ENCODE measurements at regions not wholly inside any gene's neighbourhood (a gene's known extent, or its start where the extent isn't known, plus 50 kb on each side); places are given as distances from the start of the nearest gene placed in this dataset.

DNA sequence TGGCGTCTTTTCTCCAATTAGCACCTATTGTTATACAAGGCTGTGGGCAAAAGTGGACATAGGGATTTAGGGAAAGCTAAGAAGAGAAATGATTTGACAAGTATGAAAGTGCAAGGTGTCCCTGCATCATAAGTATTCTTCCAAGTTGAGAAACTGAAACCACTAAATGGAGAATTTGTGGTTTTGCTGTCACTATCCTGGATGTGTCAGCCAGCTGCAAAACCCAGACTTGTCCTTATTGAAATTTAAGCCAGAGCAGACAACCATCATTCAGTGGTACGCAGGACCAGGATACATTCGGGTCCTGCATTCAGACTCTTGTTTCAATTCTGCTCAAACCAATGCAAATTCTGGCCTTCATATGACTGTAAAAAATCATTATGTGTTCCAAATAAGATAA lies 384.8 kb upstream of the TGFBR2 start:
- DNase-seq (ENCODE audit: low spot score), result no peak

DNA sequence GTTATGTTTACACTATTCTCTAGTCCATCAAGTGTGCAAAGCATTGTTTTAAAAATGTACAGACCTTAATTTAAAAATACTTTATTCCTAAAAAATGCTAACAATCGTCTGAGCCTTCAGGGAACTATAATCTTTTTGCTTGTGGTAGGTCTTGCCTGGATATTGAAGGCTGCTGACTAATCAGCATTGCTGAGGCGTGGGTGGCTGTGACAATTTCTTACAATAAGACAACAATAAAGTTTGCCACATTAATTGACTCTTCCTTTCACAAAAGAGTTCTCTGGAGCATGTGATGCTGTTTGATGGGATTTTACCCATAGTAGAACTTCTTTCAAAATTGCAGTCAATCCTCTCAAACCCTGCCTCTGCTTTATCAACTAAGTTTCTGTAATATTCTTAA lies 384.0 kb upstream of the TGFBR2 start:
- no peak for DNase-seq (ENCODE audit: low spot score)

DNA sequence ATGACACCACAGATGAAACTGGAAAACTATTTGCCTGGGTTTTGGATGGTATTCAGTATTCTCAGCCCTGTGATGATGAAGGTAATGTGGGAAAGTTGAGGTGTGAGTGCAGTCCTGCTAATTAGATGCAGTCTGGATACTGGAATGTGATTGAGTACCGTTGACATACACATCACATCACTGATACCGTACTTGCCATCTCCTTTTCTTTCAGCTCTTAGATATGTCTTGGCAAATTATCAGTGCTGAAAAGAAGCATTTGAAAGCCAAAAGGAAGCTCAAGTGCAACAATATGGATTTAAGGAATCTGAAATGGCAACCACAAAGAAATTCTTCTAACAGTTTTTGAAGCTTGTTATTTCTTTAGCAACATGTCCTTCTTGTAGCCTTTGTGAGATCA lies 381.4 kb upstream of the TGFBR2 start:
- DNase-seq (ENCODE audit: low spot score), result no peak

- no peak for DNase-seq (ENCODE audit: low spot score)
These were observed 379.7 kb upstream of the TGFBR2 start for GRCh38 chr3:30226601-30227151.

GRCh38 chr3:30227571-30228301 lies 378.7 kb upstream of the TGFBR2 start:
- peak; percentile 89 for DNase-seq (ENCODE audit: low spot score)

DNA sequence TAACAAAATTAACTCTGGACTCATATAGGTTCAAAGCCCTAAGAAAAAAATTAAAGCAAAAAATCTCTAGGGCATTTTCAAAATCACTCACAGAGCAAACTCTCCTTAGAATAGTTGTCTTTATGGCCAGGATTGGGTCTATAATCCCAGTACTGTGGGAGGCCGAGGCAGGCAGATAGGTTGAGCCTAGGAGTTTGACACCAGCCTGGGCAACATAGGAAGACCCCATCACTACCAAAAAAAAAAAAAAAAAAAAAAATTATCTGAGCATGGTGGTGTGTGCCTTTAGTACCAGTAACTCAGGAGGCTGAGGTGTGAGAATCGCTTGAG lies 378.1 kb upstream of the TGFBR2 start:
- no peak for DNase-seq (ENCODE audit: low spot score)

- no peak for DNase-seq (ENCODE audit: low spot score)
These were observed 374.9 kb upstream of the TGFBR2 start for GRCh38 chr3:30231277-30232141.

GRCh38 chr3:30232142-30232541 lies 374.3 kb upstream of the TGFBR2 start:
- DNase-seq (ENCODE audit: low spot score), result no peak

- no peak for DNase-seq (ENCODE audit: low spot score)
These were observed 372.3 kb upstream of the TGFBR2 start for GRCh38 chr3:30233913-30234646.

- DNase-seq (ENCODE audit: low spot score), result no peak
These were observed 370.4 kb upstream of the TGFBR2 start for GRCh38 chr3:30236011-30236410.

DNA sequence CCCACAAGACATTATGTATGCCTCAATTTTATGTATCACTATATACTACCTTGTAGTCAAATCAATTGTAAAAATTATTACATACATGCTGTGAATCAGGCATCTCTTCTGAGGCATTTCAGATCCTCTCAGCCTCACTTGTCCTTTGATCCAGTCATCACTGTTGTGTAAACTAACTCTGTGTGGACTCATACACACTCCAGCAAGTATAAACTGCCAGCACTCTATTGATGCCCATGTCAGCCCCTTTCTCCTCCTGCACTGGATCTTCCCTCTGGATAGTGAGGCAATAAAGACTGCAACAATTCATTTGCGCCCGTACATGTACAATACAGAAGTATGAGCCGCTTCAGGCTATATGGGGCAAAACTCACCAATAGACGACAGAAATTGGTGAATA lies 364.7 kb upstream of the TGFBR2 start:
- no peak for DNase-seq (ENCODE audit: low spot score)

- no peak for DNase-seq (ENCODE audit: low spot score)
These were observed 360.4 kb upstream of the TGFBR2 start for GRCh38 chr3:30245858-30246622.

DNA sequence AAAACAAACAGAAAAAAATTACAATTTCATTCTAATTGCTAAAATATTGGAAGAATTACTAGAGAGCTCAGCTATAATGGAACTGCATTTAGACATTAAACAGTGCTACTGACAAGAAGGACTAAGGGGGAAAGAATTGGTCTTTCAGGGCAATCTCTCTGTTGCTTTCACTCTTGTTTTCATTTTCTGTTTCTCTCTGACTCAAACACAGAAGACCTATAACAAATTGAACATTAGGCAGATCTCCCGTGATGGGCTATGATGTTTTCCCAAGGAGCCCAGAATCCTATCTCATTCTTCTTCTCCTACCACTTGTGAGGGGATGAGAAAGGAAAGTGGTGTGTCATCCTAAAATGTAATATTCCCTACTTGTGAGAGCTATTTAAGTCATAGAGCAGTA lies 358.0 kb upstream of the TGFBR2 start:
- DNase-seq (ENCODE audit: low spot score), result no peak

GRCh38 chr3:30252474-30252873 lies 353.9 kb upstream of the TGFBR2 start:
- no peak for DNase-seq (ENCODE audit: low spot score)

DNA sequence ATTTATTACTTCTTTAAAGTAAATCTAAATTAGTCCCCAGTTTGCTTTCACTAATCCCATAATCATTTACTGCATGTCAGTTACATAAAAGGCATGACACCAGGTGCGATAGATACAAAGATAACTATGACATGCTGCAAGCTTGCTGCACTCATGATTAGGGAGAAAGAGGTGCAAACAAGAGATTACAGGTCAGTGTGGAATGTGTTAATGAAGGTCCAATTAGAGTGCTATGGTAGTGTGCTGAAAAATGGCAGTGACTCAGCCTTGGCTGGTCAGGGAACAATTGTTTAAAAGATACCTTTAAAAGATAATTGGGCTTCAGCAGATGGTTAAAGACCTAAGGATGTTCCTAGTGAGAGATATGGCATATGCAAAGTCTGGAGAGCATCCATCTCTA lies 352.6 kb upstream of the TGFBR2 start:
- DNase-seq (ENCODE audit: low spot score), result no peak

- DNase-seq (ENCODE audit: low spot score), result no peak
These were observed 349.9 kb upstream of the TGFBR2 start for GRCh38 chr3:30256474-30256873.

GRCh38 chr3:30258426-30259392 lies 347.7 kb upstream of the TGFBR2 start:
- no peak for DNase-seq (ENCODE audit: low spot score)

- no peak for DNase-seq (ENCODE audit: low spot score)
These were observed 346.7 kb upstream of the TGFBR2 start for GRCh38 chr3:30259730-30260129.

DNA sequence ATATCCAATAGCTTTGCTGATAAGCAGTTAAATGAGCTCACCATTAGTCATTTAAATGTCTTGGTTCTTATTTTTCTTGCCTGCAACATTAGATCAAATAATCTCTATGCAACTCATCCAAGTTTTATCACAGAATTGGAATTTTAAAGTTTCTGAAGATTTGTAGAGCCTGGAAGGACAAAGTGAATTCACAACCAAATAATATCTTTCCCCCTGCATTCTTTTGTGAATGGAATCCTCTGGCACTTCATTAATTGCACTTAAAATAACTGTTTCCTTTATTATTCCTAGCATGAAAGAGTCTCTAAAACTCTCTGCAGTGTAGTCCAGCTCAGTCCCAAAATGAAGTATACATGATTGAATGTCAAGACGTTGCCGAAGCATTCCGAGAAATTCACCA lies 345.6 kb upstream of the TGFBR2 start:
- DNase-seq (ENCODE audit: low spot score), result no peak

DNA sequence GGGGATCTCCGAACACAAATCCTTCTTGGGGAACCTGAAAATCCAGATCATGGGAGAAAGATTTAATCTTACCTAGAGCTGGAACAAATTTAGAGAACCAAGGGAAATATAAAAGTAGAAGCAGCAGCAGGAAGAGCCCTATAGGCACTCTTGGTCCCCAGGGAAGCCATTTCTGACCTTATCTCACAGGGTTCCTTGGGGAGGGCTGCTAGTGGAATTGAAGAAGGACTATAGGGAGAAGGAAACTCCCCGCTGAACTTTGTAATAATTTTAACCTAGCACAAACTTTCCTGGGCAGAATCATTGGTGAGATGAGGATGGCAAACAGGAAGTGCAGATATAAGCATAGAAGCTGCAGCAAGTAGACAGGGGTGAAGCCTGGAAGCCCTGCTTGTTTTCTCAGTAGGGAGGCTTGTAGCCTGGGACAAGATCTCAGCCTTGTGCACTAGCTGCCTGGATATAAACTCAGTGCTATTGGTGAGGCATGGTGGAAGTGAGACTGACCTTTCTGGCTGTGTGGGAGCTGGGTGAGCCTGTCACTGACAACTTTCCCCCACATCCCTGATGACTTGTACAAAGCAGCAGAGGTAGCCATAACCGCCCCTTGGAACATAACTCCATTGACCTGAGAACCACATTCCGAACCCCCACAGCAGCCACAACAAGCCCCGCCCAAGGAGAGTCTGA lies 343.0 kb upstream of the TGFBR2 start:
- no peak for DNase-seq (ENCODE audit: low spot score)
